Peyer's patch (tissue), 4 donors: ENCODE measurements at regions not wholly inside any gene's neighbourhood (a gene's known extent, or its start where the extent isn't known, plus 50 kb on each side); places are given as distances from the start of the nearest gene placed in this dataset.

Experiments used
- DNase-seq, 3 donors: peaks; one replicate each; pipeline ENCODE4 v3.0.0-alpha.2; 2017 to 2019
- H3K27ac ChIP-seq, 4 donors: fragments of 200-600 bp; sonication (generic); one replicate each; pipeline ENCODE4 v1.5.1; 2016 to 2019
- H3K27me3 ChIP-seq, 2 donors: fragments of 200-600 bp; sonication (generic); one replicate each; pipeline ENCODE4 v1.5.1; 2019
- H3K36me3 ChIP-seq, 3 donors: fragments of 200-600 bp; sonication (generic); one replicate each; pipeline ENCODE4 v1.5.1; 2016 to 2019
- H3K4me1 ChIP-seq, 4 donors: fragments of 200-600 bp; sonication (generic); one replicate each; pipeline ENCODE4 v1.5.1; 2016 to 2019
- H3K4me3 ChIP-seq, 4 donors: fragments of 200-600 bp; sonication (generic); 1 replicate in 3 of 4; 2 replicates in 1 of 4; pipeline ENCODE4 v1.5.1; 2016 to 2019; ENCODE audit warnings: mild to moderate bottlenecking in 1 of 4
- H3K9me3 ChIP-seq, 4 donors: fragments of 200-600 bp; sonication (generic); one replicate each; pipeline ENCODE4 v1.5.1; 2016 to 2019; ENCODE audit warnings: mild to moderate bottlenecking in 1 of 4
- POLR2A ChIP-seq, 2 donors: fragments of 450-650 bp; IDR thresholded peaks; one replicate each; pipeline ENCODE4 v1.5.1; 2017; ENCODE audit warnings: antibody characterized with exemption in 2 of 2, mild to moderate bottlenecking in 2 of 2, moderate library complexity in 2 of 2
- TF ChIP-seq, protein P1 (sequence below), 6 experiments: fragments of 450-650 bp in 4 of 6; fragments of 200-600 bp in 2 of 6; sonication (generic) in 1 of 6; IDR thresholded peaks; one replicate each; pipeline ENCODE4 v1.5.1; 2017 to 2019; ENCODE audit warnings: antibody characterized with exemption in 6 of 6, mild to moderate bottlenecking in 3 of 6, moderate library complexity in 1 of 6

DNA sequence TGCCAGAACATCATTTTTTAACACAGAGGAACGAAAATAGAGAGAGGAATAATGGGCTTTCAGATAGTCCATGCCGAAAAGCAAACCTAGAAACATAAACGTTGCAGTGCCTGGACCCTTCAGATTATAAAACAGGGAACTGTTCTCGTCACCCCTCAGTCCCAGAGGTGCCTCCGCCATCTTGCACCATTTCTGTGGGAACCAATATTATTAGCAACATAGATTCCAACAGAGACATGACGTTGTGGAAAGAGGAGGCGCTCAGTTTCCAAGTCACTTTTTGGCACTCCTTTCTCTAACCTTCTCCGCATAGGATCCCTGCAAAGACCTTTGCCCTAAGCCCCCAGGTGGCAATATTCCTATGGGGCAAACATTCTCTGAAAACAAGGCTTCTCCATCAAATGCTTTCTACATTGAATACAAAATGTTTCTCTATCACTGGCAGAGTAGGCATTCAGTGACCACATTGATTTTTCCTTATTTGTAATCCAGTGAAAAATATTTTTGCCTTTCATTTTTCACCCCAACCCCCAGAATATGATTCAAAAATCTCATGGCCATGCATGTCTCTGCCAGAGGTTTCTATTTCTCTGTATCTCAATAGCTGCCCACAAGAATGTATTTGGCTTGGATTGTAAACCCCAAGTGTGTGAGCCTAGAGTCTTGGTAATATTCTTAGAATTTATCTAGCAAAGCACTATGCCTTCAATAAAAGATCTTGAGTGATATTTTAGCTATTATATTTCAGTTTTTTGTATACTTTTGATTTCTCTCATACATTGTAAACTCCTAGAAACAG is 500.8 kb upstream of the WWC1 start:
- H3K4me1 ChIP-seq, result no peaks in the 10 kb centered on the region
- no peak overlapping the region for H3K4me3 ChIP-seq
- TF ChIP-seq POLR2A (IDR thresholded peaks at IDR 0.05), result no peak
- TF ChIP-seq, protein P1, sequence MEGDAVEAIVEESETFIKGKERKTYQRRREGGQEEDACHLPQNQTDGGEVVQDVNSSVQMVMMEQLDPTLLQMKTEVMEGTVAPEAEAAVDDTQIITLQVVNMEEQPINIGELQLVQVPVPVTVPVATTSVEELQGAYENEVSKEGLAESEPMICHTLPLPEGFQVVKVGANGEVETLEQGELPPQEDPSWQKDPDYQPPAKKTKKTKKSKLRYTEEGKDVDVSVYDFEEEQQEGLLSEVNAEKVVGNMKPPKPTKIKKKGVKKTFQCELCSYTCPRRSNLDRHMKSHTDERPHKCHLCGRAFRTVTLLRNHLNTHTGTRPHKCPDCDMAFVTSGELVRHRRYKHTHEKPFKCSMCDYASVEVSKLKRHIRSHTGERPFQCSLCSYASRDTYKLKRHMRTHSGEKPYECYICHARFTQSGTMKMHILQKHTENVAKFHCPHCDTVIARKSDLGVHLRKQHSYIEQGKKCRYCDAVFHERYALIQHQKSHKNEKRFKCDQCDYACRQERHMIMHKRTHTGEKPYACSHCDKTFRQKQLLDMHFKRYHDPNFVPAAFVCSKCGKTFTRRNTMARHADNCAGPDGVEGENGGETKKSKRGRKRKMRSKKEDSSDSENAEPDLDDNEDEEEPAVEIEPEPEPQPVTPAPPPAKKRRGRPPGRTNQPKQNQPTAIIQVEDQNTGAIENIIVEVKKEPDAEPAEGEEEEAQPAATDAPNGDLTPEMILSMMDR (IDR thresholded peaks at IDR 0.05), result no peak
- no peaks in the 10 kb centered on the region for H3K36me3 ChIP-seq
- no peak overlapping the region for H3K27ac ChIP-seq
- H3K27me3 ChIP-seq, result no peaks in the 10 kb centered on the region
- no peaks in the 10 kb centered on the region for H3K9me3 ChIP-seq
- no peak for DNase-seq

DNA sequence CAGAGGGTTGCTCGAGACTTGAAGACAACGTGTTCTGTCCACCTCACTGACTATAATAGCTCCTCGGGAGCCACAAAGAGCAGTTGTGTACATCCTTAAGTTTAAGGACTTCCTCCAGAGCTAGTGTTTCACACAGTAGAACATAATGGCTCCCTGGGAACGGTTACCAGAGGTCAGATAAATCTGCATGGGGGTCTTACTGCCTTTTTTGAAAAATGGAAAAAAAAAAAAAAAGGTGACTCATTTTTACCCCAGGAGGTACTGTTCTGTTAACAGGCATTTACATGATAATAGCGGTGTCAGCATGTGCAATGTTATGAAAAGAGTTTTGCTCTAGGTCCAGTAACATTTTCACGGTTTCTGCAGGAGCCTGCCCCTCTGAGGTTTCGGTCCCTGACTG is 498.9 kb upstream of the WWC1 start:
- H3K4me3 ChIP-seq, result no peak overlapping the region
- TF ChIP-seq POLR2A (IDR thresholded peaks at IDR 0.05), result no peak
- TF ChIP-seq, protein P1 (IDR thresholded peaks at IDR 0.05), result no peak
- H3K27ac ChIP-seq, result no peak overlapping the region
- no peaks in the 10 kb centered on the region for H3K27me3 ChIP-seq
- no peaks in the 10 kb centered on the region for H3K36me3 ChIP-seq
- H3K4me1 ChIP-seq, result no peaks in the 10 kb centered on the region
- no peak for DNase-seq
- no peaks in the 10 kb centered on the region for H3K9me3 ChIP-seq

DNA sequence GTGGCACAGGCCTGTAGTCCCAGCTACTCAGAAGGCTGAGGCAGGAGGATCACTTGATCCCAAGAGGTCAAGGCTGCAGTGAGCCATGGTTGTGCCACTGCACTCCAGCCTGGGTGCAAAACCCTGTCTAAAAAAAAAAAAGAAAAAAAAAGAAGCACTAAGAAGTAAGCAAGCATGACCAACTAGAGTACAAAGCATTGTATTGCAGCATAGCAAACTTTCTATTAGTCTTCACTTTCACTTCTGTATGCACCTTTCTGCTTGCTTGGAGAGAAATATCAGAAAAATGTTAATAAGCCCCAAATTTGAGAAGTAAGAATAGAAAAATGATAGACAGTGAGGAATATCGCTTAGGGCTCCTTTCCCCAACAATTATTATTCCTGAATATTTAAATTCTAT is 497.7 kb upstream of the WWC1 start:
- TF ChIP-seq, protein P1 (IDR thresholded peaks at IDR 0.05), result no peak
- TF ChIP-seq POLR2A (IDR thresholded peaks at IDR 0.05), result no peak
- Histone ChIP-seq H3K36me3 (no peaks in the 10 kb centered on the region), H3K9me3 (no peaks in the 10 kb centered on the region), H3K27ac (no peak overlapping the region), H3K27me3 (no peaks in the 10 kb centered on the region), H3K4me1 (no peaks in the 10 kb centered on the region), H3K4me3 (no peak overlapping the region)
- DNase-seq, result no peak

DNA sequence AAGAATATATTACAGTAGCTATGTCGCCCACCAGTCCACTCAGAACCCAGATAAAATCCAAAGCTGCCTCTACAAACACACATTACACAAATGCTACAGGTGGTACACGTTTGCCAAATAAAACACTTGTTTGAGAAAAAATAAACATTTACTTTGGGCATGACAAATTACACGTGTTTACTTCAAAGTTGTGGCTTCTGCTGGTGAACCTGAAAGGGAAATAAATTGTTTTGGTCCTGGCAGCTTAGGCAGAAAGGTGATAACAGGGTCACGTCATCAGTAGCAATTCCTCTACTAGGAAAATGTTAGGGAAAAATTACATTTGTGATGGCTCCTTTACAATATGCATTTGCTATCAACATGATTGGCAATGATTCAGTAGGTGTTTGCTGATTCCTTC is 497.3 kb upstream of the WWC1 start:
- H3K27ac ChIP-seq, result no peak overlapping the region
- no peaks in the 10 kb centered on the region for H3K36me3 ChIP-seq
- no peak for DNase-seq
- H3K4me1 ChIP-seq, result no peaks in the 10 kb centered on the region
- no peaks in the 10 kb centered on the region for H3K9me3 ChIP-seq
- H3K27me3 ChIP-seq, result no peaks in the 10 kb centered on the region
- TF ChIP-seq POLR2A (IDR thresholded peaks at IDR 0.05), result no peak
- TF ChIP-seq, protein P1 (IDR thresholded peaks at IDR 0.05), result no peak
- no peak overlapping the region for H3K4me3 ChIP-seq

DNA sequence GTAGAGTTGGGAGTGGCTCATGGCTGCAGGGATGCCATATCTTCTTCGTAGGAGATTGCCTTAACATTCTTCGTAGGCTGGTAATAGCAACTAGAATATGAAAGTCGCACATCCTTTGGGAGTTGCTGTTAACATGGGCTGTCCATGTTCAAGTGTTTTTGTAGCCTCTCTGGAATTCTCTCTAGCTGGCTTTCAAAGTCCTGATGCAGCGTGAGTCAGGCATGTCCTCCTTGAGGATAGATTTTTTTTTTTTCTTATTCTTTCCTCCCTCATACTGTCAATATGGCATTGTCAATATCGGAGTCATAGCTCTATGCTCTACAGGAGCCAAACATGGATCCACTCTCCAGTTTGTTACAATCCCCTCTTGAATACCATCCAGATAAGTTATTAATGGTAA is 494.8 kb upstream of the WWC1 start:
- DNase-seq, result no peak
- no peak overlapping the region for H3K27ac ChIP-seq
- TF ChIP-seq POLR2A (IDR thresholded peaks at IDR 0.05), result no peak
- TF ChIP-seq, protein P1 (IDR thresholded peaks at IDR 0.05), result no peak
- H3K27me3 ChIP-seq, result no peaks in the 10 kb centered on the region
- H3K4me3 ChIP-seq, result no peak overlapping the region
- H3K36me3 ChIP-seq, result no peaks in the 10 kb centered on the region
- H3K4me1 ChIP-seq, result no peaks in the 10 kb centered on the region
- H3K9me3 ChIP-seq, result no peaks in the 10 kb centered on the region
